IPS-NIHi7 (cell line): ENCODE measurements at regions not wholly inside any gene's neighbourhood (a gene's known extent, or its start where the extent isn't known, plus 50 kb on each side); places are given as distances from the start of the nearest gene placed in this dataset.

Experiments
- DNase-seq: peaks from one replicate; pipeline ENCODE4 v3.0.0; 2012; ENCODE audit warnings: mixed read lengths; ENCODE audit errors: extremely low spot score

DNA sequence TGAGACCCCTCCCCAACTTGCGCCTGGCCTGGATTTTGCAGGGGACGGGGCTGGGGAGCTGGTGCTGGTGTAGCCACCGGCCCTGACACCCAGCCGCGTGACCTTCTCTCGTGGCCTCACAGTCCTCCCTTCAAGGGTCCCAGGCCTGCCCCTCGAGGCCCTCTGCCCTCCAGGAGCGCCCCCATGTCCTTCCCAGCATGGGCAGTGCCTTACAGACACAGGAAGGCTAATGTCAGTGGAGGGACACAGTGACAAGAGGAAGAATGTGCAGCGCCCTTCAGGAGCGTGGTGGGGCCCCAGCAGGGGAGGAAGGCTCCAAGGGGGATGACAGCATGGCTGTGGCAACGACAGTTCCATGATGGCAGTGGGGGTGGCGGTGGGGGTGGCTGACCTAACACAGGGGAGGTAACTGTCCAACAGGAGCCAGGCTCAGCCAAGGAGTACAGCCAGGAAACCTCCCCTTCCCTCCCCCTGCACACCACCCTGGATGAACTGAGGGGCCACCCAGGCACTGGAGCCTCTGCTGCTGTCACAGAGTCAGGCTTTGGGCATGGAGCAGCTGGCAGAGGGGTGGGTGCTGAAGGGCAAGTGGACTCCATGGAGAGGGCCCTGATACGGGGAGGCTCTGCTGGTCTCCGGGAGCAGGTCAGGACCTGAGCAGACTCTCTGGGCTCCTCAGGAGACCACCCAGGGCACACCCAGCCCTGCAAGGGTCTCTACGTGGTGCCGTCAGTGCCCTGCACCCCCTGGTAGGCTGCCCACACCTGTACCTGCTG is 76.0 kb upstream of the RET start:
- no peak for DNase-seq

DNA sequence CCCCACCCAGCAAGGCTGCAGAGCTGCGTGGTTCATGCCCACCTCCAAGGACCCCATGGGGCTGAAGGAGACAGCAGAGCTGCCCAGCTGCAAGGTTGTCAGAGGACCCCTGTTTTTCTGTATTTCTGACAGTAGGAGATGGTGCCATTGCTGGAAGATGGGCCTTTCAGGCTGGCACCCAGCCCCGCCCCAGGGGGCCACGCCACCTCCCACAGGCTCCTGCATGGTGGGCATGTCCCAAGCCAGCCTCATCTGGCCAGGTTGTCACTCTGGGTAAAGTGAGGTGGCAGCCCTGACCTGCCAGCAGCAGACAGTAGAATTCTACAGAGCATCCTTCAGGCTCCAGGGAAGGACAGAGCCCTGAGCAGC is 75.5 kb upstream of the RET start:
- DNase-seq: no peak

DNA sequence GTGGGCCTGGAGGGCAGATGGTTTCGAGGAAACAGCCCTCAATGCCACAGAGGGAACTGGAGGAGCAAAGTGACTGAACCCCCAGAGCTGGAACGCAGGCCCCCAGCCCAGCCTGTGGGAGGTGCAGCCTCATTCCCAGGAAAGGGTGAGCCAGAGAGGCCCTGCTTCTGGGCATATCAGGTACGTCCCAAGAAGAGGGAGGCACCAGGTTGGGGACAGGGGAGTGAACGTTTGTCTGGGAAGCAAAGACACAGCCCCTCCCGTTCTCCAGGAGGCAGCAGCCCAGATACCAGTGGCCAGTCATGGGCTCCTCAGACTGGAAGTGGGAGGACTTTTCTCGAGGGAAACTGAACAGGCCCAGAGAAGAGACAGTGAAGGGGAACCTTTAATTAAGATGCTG is 74.3 kb upstream of the RET start:
- no peak for DNase-seq

DNA sequence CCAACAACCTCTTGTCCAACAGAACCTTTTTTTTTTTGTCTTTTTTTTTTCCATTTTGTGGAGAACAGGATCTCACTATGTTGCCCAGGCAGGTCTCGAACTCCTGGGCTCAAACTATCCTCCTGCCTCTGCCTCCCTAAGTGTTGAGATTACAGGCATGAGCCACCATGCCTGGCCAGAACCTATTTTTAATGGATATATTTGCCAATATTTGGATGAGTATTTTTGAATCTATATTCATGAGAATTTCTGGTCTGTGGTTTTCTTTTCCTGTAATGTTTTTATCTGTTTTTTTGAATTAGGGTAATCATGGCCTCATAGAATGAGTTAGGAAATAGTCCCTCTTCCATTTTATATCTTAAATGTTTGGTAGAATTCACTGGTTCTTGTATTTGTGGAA is 70.4 kb upstream of the RET start:
- no peak for DNase-seq

DNA sequence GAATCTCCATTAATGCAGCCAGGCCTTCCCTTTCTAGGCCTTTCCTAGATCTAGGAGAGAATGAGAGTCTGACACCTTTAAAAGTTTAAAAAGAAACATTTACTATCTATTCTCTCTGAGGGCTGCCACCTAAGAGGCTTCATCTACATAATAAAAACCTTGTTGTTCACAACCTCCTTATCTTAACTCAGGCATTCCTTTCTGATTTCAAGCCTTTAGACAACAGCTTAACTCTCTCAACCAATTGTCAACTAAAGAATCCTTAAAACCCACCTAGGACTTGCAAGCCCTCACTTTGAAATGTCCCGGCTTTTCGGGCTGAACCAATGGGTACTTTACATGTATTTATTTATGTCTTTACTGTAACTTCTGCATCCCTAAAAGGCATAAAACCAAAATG is 64.3 kb upstream of the RET start:
- DNase-seq: peak; percentile 31

DNA sequence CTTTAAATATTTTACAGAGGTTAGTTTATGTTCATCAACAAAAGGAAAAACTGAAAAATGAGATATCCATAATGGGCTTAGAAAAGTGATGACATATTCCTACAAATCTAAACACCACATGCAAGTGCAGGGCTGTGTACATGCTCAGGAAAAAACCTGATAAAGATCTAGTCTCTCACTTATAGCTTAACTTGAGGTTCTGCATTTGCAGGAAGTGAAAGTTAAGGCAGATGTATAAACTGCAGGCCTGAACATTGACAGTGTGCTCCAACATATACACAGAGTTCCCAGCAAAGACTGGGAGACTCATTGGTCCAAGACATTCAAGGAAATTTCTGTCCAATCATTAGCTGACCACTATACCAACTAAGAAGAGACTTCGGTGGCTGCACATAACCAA is 63.8 kb upstream of the RET start:
- no peak for DNase-seq

DNA sequence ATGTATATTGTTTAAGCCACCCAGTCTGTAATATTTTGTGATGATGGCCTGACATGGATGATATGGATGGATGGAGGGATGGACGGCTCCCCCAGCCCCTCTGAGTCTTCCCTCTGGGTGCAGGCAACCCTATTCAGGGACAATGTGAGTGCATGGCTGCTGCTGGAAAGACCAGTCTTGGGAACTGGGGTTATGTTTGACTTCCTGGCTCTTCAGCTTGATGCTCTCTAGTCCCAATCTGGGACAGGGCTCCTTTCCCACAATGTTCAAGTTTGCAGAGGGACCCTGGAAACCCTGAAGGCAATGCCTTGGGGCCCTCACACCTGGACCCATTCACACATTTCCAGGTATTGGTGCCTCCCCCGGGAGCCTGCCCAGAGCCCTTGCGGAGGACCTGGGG is 52.3 kb upstream of the RET start:
- no peak for DNase-seq

DNA sequence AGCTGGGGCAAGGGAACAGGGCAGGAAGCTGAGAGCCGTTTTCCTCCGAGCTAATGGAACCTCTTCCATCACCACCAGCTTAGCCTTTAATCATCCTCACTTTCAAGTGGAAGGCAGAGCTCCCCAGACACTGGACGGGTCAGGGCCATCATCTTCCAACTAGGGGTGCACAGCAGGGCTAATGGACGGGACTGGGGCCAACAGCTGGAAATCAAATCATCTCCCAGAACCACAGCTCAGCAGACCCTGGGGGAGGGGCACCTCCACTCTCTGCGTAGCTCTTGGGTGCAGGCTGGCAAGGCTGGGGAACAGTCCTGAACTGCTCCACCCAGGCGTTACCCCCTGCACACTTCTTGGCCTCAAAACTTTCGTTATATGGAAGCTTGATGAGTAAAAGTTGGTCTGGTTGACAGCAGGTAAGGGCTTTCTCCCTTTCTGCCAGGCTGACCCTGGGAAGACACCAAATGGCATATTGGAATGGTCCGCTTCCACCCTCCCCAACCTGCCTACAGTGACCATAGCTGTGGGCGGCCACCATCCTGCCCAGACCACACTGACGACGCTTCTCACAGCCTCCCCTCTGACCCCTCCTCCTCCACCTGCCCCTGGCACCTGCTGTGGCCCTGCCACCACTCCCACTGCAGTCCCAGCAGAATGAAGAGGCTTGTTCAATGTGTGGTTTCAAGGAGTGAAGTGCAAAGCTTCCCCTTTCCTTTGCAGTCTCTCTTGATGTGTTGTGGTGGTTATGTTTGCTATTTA is 51.7 kb upstream of the RET start:
- no peak for DNase-seq

DNA sequence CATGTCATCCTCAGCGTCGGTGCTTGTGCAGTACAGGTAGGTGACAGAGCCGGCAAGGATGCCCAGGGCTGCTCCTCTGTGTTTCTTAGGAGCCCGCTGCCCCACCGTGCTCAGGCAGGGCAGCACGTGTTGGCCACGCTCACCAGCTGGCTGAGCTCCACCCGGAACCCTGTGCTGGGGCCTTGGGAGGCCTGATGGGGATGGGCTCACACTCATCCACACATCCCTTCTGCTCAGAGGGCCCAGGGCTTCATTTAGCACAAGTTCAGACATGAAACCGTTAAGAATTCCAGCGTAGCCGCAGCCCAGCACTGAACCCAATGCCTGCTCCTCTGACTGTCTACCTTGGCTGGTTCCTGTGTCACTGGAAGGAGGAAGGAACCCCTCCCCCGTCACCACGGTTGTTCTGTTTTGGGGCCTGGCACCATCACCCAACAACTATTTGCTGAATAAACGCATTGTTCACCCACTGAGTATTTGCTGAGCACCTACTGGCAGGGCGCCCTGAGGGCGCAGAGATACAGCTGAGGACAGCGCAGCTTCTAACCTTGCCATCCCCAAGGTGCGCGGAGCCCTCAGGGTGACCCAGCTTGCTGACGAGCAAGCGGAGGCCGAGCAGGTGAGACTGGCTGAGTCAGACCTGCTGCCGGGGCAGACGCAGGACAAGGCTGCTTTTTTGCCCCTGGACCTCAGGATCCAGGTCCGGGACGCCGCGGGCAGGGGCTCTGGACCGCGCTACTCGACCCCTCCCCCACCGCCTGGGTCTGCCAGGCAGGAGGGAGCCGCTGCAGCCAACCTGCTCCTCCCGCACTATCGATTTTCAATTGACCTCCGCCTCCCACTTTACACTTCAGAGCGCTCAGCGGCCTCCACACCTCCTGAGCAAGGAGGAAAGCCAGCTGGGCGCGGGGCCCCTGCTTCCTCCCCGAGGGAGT is 50.6 kb upstream of the RET start:
- peak; percentile 81 for DNase-seq
